Upper lobe of left lung (tissue), 6 donors: ENCODE measurements at regions not wholly inside any gene's neighbourhood (a gene's known extent, or its start where the extent isn't known, plus 50 kb on each side); places are given as distances from the start of the nearest gene placed in this dataset.

Experiments used
- ATAC-seq, 2 donors: fragments of 200-7000 bp; cut with Tn5 transposase; one replicate each; pipeline ENCODE4 v1.9.1; 2022; ENCODE audit warnings: mild to moderate bottlenecking in 2 of 2, moderate library complexity in 2 of 2; ENCODE audit not compliant: low FRiP score in 2 of 2
- DNase-seq, 2 donors: peaks; one replicate each; pipeline ENCODE4 v3.0.0-alpha.2; 2019 to 2020
- H3K27ac ChIP-seq, 4 donors: fragments of 200-600 bp; sonication (generic); one replicate each; pipeline ENCODE4 v1.5.1; 2016 to 2019
- H3K27me3 ChIP-seq, 4 donors: fragments of 200-600 bp; sonication (generic); one replicate each; pipeline ENCODE4 v1.5.1; 2017 to 2019
- H3K36me3 ChIP-seq, 4 donors: fragments of 200-600 bp; sonication (generic); one replicate each; pipeline ENCODE4 v1.5.1; 2016 to 2019
- H3K4me1 ChIP-seq, 4 donors: fragments of 200-600 bp; sonication (generic); one replicate each; pipeline ENCODE4 v1.5.1; 2018 to 2019
- H3K4me3 ChIP-seq, 4 donors: fragments of 200-600 bp; sonication (generic); one replicate each; pipeline ENCODE4 v1.5.1; 2017 to 2019; ENCODE audit warnings: mild to moderate bottlenecking in 2 of 4, moderate library complexity in 1 of 4
- H3K9me3 ChIP-seq, 4 donors: fragments of 200-600 bp; sonication (generic); one replicate each; pipeline ENCODE4 v1.5.1; 2018 to 2019
- CTCF ChIP-seq, 6 experiments: fragments of 450-650 bp in 4 of 6; fragments of 200-600 bp in 2 of 6; sonication (generic) in 2 of 6; IDR thresholded peaks; one replicate each; pipeline ENCODE4 v1.5.1; 2016 to 2019; ENCODE audit warnings: antibody characterized with exemption in 6 of 6
- EP300 ChIP-seq, 4 donors: sonication (generic); formaldehyde crosslinking; IDR thresholded peaks; one replicate each; pipeline ENCODE4 v1.5.1; 2017; ENCODE audit warnings: antibody characterized with exemption in 4 of 4, control low read depth in 2 of 4
- POLR2A ChIP-seq, 4 donors: fragments of 450-650 bp; IDR thresholded peaks; one replicate each; pipeline ENCODE4 v1.5.1; 2016 to 2017; ENCODE audit warnings: antibody characterized with exemption in 4 of 4, mild to moderate bottlenecking in 2 of 4
- POLR2AphosphoS5 ChIP-seq, 2 donors: sonication (generic); formaldehyde crosslinking; IDR thresholded peaks; one replicate each; pipeline ENCODE4 v1.5.1; 2017; ENCODE audit warnings: antibody characterized with exemption in 2 of 2
- WGBS, 2 donors: methylation state at CpG; one replicate each; pipeline ENCODE4 v1.1.5; 2017 to 2018; 5-methylcytosine and 5-hydroxymethylcytosine counted together
- donor health status: DM: no; HTN: no; CAD: no; lungs with moderate emphysema.
- donor health status: DM: no; HTN: yes; CAD: no; lungs with severe emphysema.

- Histone ChIP-seq H3K27ac (no peak overlapping the region), H3K27me3 (no peaks in the 10 kb centered on the region), H3K36me3 (no peaks in the 10 kb centered on the region), H3K4me3 (no peak overlapping the region), H3K9me3 (no peaks in the 10 kb centered on the region), H3K4me1 (no peaks in the 10 kb centered on the region)
- WGBS, 2 donors: 44 to 50% methylated on average over 4 of the region's 4 CpGs
- TF ChIP-seq EP300 (IDR thresholded peaks at IDR 0.05) (no peak), POLR2A (IDR thresholded peaks at IDR 0.05) (no peak), CTCF (IDR thresholded peaks at IDR 0.05) (no peak), POLR2AphosphoS5 (IDR thresholded peaks at IDR 0.05) (no peak)
- ATAC-seq: no peak
- no peak for DNase-seq
Measured at GRCh38 chr1:36667836-36668235, 185.1 kb upstream of the CSF3R start.

GRCh38 chr1:36667256-36667655 lies 184.5 kb upstream of the CSF3R start:
- no peaks in the 10 kb centered on the region for H3K4me1 ChIP-seq
- no peak for ATAC-seq
- H3K27ac ChIP-seq: no peak overlapping the region
- no peak for TF ChIP-seq CTCF (IDR thresholded peaks at IDR 0.05)
- TF ChIP-seq POLR2A (IDR thresholded peaks at IDR 0.05): no peak
- no peak for DNase-seq
- H3K4me3 ChIP-seq: no peak overlapping the region
- no peaks in the 10 kb centered on the region for H3K9me3 ChIP-seq
- H3K27me3 ChIP-seq: no peaks in the 10 kb centered on the region
- WGBS, 2 donors: 59 to 65% methylated on average over 3 of the region's 3 CpGs
- H3K36me3 ChIP-seq: no peaks in the 10 kb centered on the region

DNA sequence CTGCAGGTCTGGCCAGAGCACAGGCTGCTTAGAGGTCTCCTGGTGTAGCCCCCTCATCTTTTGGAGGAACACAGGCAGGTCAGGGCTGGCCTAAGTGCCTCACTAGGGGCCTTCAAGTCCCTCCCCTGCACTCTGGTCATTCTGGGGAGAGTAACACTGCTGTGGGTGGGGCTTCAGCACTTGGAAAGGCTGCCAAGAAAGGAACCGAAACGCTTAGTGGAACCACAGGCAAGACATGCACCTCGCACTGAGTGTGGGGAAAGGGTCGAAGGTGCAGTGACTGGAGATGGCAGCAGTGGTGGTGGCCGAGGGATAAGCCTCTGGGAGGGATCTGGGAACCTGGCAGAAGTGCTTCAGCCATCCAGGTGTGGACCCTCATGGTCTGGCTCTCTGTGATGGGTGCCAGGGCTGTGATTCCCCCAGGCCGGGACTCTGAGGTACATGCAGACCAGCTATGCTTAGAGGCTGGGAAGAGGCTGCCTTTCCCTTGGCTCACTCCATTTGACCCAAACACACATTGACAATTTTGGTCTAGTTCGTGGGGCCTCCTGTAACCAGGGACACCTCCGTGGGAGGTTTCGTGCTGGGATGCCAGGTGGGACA lies 182.9 kb upstream of the CSF3R start:
- Histone ChIP-seq H3K27me3 (no peaks in the 10 kb centered on the region), H3K27ac (no peak overlapping the region), H3K36me3 (no peaks in the 10 kb centered on the region), H3K4me1 (no peaks in the 10 kb centered on the region), H3K9me3 (no peaks in the 10 kb centered on the region), H3K4me3 (no peak overlapping the region)
- 60 to 83% methylated on average over 7 to 9 of the region's 9 CpGs for WGBS, 2 donors
- no peak for DNase-seq
- TF ChIP-seq POLR2AphosphoS5 (IDR thresholded peaks at IDR 0.05): no peak
- ATAC-seq: no peak

GRCh38 chr1:36664571-36665287 lies 182.0 kb upstream of the CSF3R start:
- Histone ChIP-seq H3K4me3 (no peak overlapping the region), H3K9me3 (no peaks in the 10 kb centered on the region), H3K36me3 (no peaks in the 10 kb centered on the region), H3K27ac (no peak overlapping the region), H3K4me1 (no peaks in the 10 kb centered on the region), H3K27me3 (no peaks in the 10 kb centered on the region)
- ATAC-seq (no peak), DNase-seq (no peak)
- no peak for TF ChIP-seq POLR2A (IDR thresholded peaks at IDR 0.05)
- TF ChIP-seq EP300 (IDR thresholded peaks at IDR 0.05): no peak
- no peak for TF ChIP-seq CTCF (IDR thresholded peaks at IDR 0.05)
- no peak for TF ChIP-seq POLR2AphosphoS5 (IDR thresholded peaks at IDR 0.05)
- WGBS, 2 donors: 44 to 68% methylated on average over 8 to 11 of the region's 11 CpGs

GRCh38 chr1:36663772-36664430 lies 181.2 kb upstream of the CSF3R start:
- Histone ChIP-seq H3K27ac (no peak overlapping the region), H3K9me3 (no peaks in the 10 kb centered on the region), H3K36me3 (no peaks in the 10 kb centered on the region), H3K4me1 (no peaks in the 10 kb centered on the region), H3K4me3 (no peak overlapping the region), H3K27me3 (no peaks in the 10 kb centered on the region)
- DNase-seq: no peak
- TF ChIP-seq POLR2AphosphoS5 (IDR thresholded peaks at IDR 0.05) (no peak), EP300 (IDR thresholded peaks at IDR 0.05) (no peak), POLR2A (IDR thresholded peaks at IDR 0.05) (no peak), CTCF (IDR thresholded peaks at IDR 0.05) (no peak)
- no peak for ATAC-seq
- 75 to 93% methylated on average over 5 to 6 of the region's 6 CpGs for WGBS, 2 donors
